ENCODE measurements at regions not wholly inside any gene's neighbourhood (a gene's known extent, or its start where the extent isn't known, plus 50 kb on each side); places are given as distances from the start of the nearest gene placed in this dataset.
"Not testable (repeated sequence)": the region's sequence is repeated elsewhere in the genome, so short reads cannot be mapped to it uniquely, and the experiment has no call there.

GRCh38 chr22:25331911-25332310 is 112.5 kb downstream of the CRYBB2 start:
- not testable (repeated sequence) for H3K36me3 ChIP-seq (ENCODE audit: insufficient read depth, low read length); H3K27ac ChIP-seq (ENCODE audit: low read depth, low read length); H3K4me1 ChIP-seq (ENCODE audit: control insufficient read depth, insufficient read depth, low read length, unreplicated experiment); H3K79me2 ChIP-seq (ENCODE audit: control insufficient read depth, insufficient read depth, low read length, unreplicated experiment); H3K27me3 ChIP-seq (ENCODE audit: insufficient read depth, low read length); H2AFZ ChIP-seq (ENCODE audit: low read length, unreplicated experiment); H3K4me3 ChIP-seq (ENCODE audit: low read depth, low read length)

DNA sequence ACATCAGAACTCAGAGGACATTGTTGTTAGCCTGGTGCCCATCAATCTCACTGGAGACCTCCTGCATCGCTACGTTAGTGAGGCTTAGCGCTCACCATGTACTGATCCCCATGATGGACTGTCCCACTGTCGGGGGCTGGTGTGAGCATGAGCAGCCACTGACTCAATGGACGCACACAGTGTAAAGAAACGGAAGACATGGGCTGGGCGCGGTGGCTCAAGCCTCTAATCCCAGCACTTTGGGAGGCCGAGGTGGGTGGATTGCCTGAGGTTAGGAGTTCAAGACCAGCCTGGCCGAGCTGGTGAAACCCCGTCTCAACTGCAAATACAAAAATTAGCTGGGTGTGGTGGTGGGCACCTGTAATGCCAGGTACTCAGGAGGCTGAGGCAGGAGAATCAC is 112.9 kb downstream of the CRYBB2 start:
- Histone ChIP-seq H2AFZ (ENCODE audit: low read length, unreplicated experiment) (no peak overlapping the region), H3K27me3 (ENCODE audit: insufficient read depth, low read length) (no peaks in the 10 kb centered on the region), H3K4me3 (ENCODE audit: low read depth, low read length) (no peak overlapping the region), H3K79me2 (ENCODE audit: control insufficient read depth, insufficient read depth, low read length, unreplicated experiment) (no peaks in the 10 kb centered on the region), H3K36me3 (ENCODE audit: insufficient read depth, low read length) (no peaks in the 10 kb centered on the region), H3K27ac (ENCODE audit: low read depth, low read length) (no peak overlapping the region), H3K4me1 (ENCODE audit: control insufficient read depth, insufficient read depth, low read length, unreplicated experiment) (no peaks in the 10 kb centered on the region)

DNA sequence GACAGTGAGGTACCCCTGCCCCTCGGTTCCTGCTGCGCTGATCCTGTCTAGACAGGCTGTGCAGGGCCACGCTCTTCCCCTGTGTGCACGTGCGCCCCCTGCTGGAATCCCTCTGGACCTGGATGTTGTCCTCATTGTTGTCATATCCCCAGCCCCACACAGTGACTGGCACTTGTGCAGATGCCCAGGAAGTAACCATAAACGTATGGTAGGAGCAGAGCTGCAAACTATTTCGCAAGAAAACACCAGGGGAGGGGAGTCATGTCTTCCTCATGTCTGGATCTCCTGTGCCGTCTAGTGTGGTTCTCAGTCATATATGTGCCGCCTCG is 114.7 kb downstream of the CRYBB2 start:
- no peaks in the 10 kb centered on the region for H3K4me1 ChIP-seq (ENCODE audit: control insufficient read depth, insufficient read depth, low read length, unreplicated experiment)
- no peak overlapping the region for H3K27ac ChIP-seq (ENCODE audit: low read depth, low read length)
- no peak overlapping the region for H3K4me3 ChIP-seq (ENCODE audit: low read depth, low read length)
- no peaks in the 10 kb centered on the region for H3K27me3 ChIP-seq (ENCODE audit: insufficient read depth, low read length)
- H3K79me2 ChIP-seq (ENCODE audit: control insufficient read depth, insufficient read depth, low read length, unreplicated experiment), result no peaks in the 10 kb centered on the region
- H2AFZ ChIP-seq (ENCODE audit: low read length, unreplicated experiment), result no peak overlapping the region
- no peaks in the 10 kb centered on the region for H3K36me3 ChIP-seq (ENCODE audit: insufficient read depth, low read length)

- not testable (repeated sequence) for H2AFZ ChIP-seq (ENCODE audit: low read length, unreplicated experiment); H3K4me1 ChIP-seq (ENCODE audit: control insufficient read depth, insufficient read depth, low read length, unreplicated experiment); H3K36me3 ChIP-seq (ENCODE audit: insufficient read depth, low read length); H3K4me3 ChIP-seq (ENCODE audit: low read depth, low read length); H3K27ac ChIP-seq (ENCODE audit: low read depth, low read length); H3K27me3 ChIP-seq (ENCODE audit: insufficient read depth, low read length); H3K79me2 ChIP-seq (ENCODE audit: control insufficient read depth, insufficient read depth, low read length, unreplicated experiment)
Observed at GRCh38 chr22:25334631-25335030, 115.2 kb downstream of the CRYBB2 start.

- not testable (repeated sequence) for H3K27me3 ChIP-seq (ENCODE audit: insufficient read depth, low read length); H3K4me1 ChIP-seq (ENCODE audit: control insufficient read depth, insufficient read depth, low read length, unreplicated experiment); H3K4me3 ChIP-seq (ENCODE audit: low read depth, low read length); H3K27ac ChIP-seq (ENCODE audit: low read depth, low read length); H3K36me3 ChIP-seq (ENCODE audit: insufficient read depth, low read length); H2AFZ ChIP-seq (ENCODE audit: low read length, unreplicated experiment); H3K79me2 ChIP-seq (ENCODE audit: control insufficient read depth, insufficient read depth, low read length, unreplicated experiment)
Observed at GRCh38 chr22:25335276-25335675, 115.8 kb downstream of the CRYBB2 start.

- H3K4me1 ChIP-seq (ENCODE audit: control insufficient read depth, insufficient read depth, low read length, unreplicated experiment); H3K27me3 ChIP-seq (ENCODE audit: insufficient read depth, low read length); H2AFZ ChIP-seq (ENCODE audit: low read length, unreplicated experiment); H3K4me3 ChIP-seq (ENCODE audit: low read depth, low read length); H3K36me3 ChIP-seq (ENCODE audit: insufficient read depth, low read length); H3K27ac ChIP-seq (ENCODE audit: low read depth, low read length); H3K79me2 ChIP-seq (ENCODE audit: control insufficient read depth, insufficient read depth, low read length, unreplicated experiment): not testable (repeated sequence)
Observed at GRCh38 chr22:25340536-25340935, 121.1 kb downstream of the CRYBB2 start.

- H2AFZ ChIP-seq (ENCODE audit: low read length, unreplicated experiment); H3K4me1 ChIP-seq (ENCODE audit: control insufficient read depth, insufficient read depth, low read length, unreplicated experiment); H3K27ac ChIP-seq (ENCODE audit: low read depth, low read length); H3K27me3 ChIP-seq (ENCODE audit: insufficient read depth, low read length); H3K36me3 ChIP-seq (ENCODE audit: insufficient read depth, low read length); H3K79me2 ChIP-seq (ENCODE audit: control insufficient read depth, insufficient read depth, low read length, unreplicated experiment); H3K4me3 ChIP-seq (ENCODE audit: low read depth, low read length): not testable (repeated sequence)
Observed at GRCh38 chr22:25344366-25344765, 124.9 kb downstream of the CRYBB2 start.

GRCh38 chr22:25346859-25347751 is 127.7 kb downstream of the CRYBB2 start:
- H3K4me3 ChIP-seq (ENCODE audit: low read depth, low read length), result no peak overlapping the region
- peaks cover 5% of the 10 kb centered on the region for H3K4me1 ChIP-seq (ENCODE audit: control insufficient read depth, insufficient read depth, low read length, unreplicated experiment)
- H3K27ac ChIP-seq (ENCODE audit: low read depth, low read length), result no peak overlapping the region
- no peak overlapping the region for H2AFZ ChIP-seq (ENCODE audit: low read length, unreplicated experiment)
- H3K36me3 ChIP-seq (ENCODE audit: insufficient read depth, low read length), result no peaks in the 10 kb centered on the region
- H3K79me2 ChIP-seq (ENCODE audit: control insufficient read depth, insufficient read depth, low read length, unreplicated experiment), result no peaks in the 10 kb centered on the region
- no peaks in the 10 kb centered on the region for H3K27me3 ChIP-seq (ENCODE audit: insufficient read depth, low read length)

DNA sequence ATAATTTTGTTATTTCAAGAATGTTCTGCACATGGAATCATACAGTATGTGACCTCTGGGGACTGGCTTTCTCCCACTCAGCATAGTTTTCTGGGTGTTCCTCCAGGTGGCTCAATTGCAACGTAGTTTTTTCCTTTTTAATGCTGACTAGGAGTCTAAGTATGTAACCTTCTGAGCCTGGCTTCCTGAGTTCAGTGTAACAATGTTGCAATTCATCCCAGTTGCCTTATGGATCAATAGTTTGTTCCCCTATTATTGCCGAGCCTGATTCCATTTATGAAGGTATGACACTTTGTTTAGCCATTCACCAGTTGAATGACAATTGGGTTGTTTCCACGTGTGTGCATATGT is 128.3 kb downstream of the CRYBB2 start:
- peaks cover 5% of the 10 kb centered on the region for H3K4me1 ChIP-seq (ENCODE audit: control insufficient read depth, insufficient read depth, low read length, unreplicated experiment)
- H3K4me3 ChIP-seq (ENCODE audit: low read depth, low read length), result no peak overlapping the region
- no peaks in the 10 kb centered on the region for H3K27me3 ChIP-seq (ENCODE audit: insufficient read depth, low read length)
- no peaks in the 10 kb centered on the region for H3K36me3 ChIP-seq (ENCODE audit: insufficient read depth, low read length)
- no peak overlapping the region for H3K27ac ChIP-seq (ENCODE audit: low read depth, low read length)
- no peak overlapping the region for H2AFZ ChIP-seq (ENCODE audit: low read length, unreplicated experiment)
- no peaks in the 10 kb centered on the region for H3K79me2 ChIP-seq (ENCODE audit: control insufficient read depth, insufficient read depth, low read length, unreplicated experiment)

DNA sequence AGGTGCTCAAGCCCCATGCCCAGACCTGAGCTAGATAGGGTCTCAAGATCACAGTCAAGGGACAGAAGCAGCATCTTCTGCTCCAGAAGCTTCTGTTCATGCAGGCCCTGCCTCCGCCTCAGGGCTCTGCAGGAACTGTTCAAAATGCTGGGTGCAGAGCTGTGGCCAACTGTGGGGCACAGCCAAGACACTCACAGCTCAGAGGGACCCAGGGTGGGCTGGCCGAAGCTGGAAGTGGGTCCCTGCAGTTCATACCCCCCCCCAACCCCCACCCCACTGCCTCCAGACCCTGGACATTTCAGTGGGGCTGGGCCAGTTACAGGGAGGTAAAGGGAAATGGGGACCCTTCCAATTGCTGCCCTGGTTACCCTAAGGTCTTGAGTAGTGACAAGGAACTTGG is 129.0 kb downstream of the CRYBB2 start:
- Histone ChIP-seq H3K4me1 (ENCODE audit: control insufficient read depth, insufficient read depth, low read length, unreplicated experiment) (peaks cover 5% of the 10 kb centered on the region), H2AFZ (ENCODE audit: low read length, unreplicated experiment) (no peak overlapping the region), H3K4me3 (ENCODE audit: low read depth, low read length) (no peak overlapping the region), H3K36me3 (ENCODE audit: insufficient read depth, low read length) (no peaks in the 10 kb centered on the region), H3K27me3 (ENCODE audit: insufficient read depth, low read length) (no peaks in the 10 kb centered on the region), H3K27ac (ENCODE audit: low read depth, low read length) (no peak overlapping the region), H3K79me2 (ENCODE audit: control insufficient read depth, insufficient read depth, low read length, unreplicated experiment) (no peaks in the 10 kb centered on the region)

DNA sequence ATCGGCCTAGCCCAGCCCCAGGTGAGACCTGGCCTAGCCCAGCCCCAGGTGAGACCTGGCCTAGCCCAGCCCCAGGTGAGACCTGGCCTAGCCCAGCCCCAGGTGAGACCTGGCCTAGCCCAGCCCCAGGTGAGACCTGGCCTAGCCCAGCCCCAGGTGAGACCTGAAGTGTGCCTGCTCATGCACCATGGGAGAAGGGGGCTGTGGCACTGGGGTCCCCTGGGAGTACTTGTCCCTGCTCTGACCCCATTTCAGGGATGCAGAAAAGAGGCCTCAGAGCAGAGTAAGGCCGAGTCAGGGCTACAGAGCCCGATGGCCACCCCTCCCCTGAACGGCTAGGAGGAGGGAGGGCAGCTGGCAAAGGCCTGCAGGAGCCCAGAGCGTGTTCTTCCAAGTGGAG is 129.6 kb downstream of the CRYBB2 start:
- H3K36me3 ChIP-seq (ENCODE audit: insufficient read depth, low read length); H3K4me3 ChIP-seq (ENCODE audit: low read depth, low read length); H3K27ac ChIP-seq (ENCODE audit: low read depth, low read length); H3K79me2 ChIP-seq (ENCODE audit: control insufficient read depth, insufficient read depth, low read length, unreplicated experiment); H3K4me1 ChIP-seq (ENCODE audit: control insufficient read depth, insufficient read depth, low read length, unreplicated experiment); H2AFZ ChIP-seq (ENCODE audit: low read length, unreplicated experiment); H3K27me3 ChIP-seq (ENCODE audit: insufficient read depth, low read length): not testable (repeated sequence)
